ENCODE measurements at regions not wholly inside any gene's neighbourhood (a gene's known extent, or its start where the extent isn't known, plus 50 kb on each side); places are given as distances from the start of the nearest gene placed in this dataset.

GRCh38 chr6:50124572-50124971 lies 74.8 kb upstream of the DEFB112 start:
- no peaks in the 10 kb centered on the region for H3K36me3 ChIP-seq (ENCODE audit: insufficient read depth, low read length, poor library complexity, severe bottlenecking)
- ChIA-PET CTCF (no interaction called here), POLR2A (ENCODE audit: low non-redundant PET) (no interaction called here)
- DNase-seq (ENCODE audit: low spot score): no peak
- H3K4me3 ChIP-seq (ENCODE audit: low read depth, low read length, poor library complexity, severe bottlenecking): no peak overlapping the region
- BruUV-seq (replicated peaks): no TSS peak
- H3K27me3 ChIP-seq (replicated peaks; ENCODE audit: insufficient read depth, low read depth, low read length, poor library complexity): peaks cover 8% of the 10 kb centered on the region
- H3K27ac ChIP-seq (ENCODE audit: low read depth, low read length, poor library complexity, severe bottlenecking): no peak overlapping the region
- H3K9me3 ChIP-seq (ENCODE audit: low read depth, low read length, poor library complexity, severe bottlenecking): no peaks in the 10 kb centered on the region
- H3K4me1 ChIP-seq (ENCODE audit: insufficient read depth, low read length, poor library complexity, severe bottlenecking): no peaks in the 10 kb centered on the region
- no peak for TF ChIP-seq EZH2 (IDR thresholded peaks at IDR 0.05; ENCODE audit: borderline replicate concordance, low read depth, low read length, poor library complexity, severe bottlenecking)
- no peak for TF ChIP-seq CTCF (conservative IDR thresholded peaks at IDR 0.05; ENCODE audit: low read depth, low read length)
- intact Hi-C loops (cut with micrococcal nuclease; ENCODE audit: unreplicated experiment): no loop called here

GRCh38 chr6:50128420-50129005 lies 78.8 kb upstream of the DEFB112 start:
- peak; percentile 65 for TF ChIP-seq CTCF (conservative IDR thresholded peaks at IDR 0.05; ENCODE audit: low read depth, low read length)
- no peak for TF ChIP-seq EZH2 (IDR thresholded peaks at IDR 0.05; ENCODE audit: borderline replicate concordance, low read depth, low read length, poor library complexity, severe bottlenecking)
- no peak overlapping the region for H3K4me3 ChIP-seq (ENCODE audit: low read depth, low read length, poor library complexity, severe bottlenecking)
- H3K9me3 ChIP-seq (ENCODE audit: low read depth, low read length, poor library complexity, severe bottlenecking): no peaks in the 10 kb centered on the region
- no peaks in the 10 kb centered on the region for H3K4me1 ChIP-seq (ENCODE audit: insufficient read depth, low read length, poor library complexity, severe bottlenecking)
- CTCF ChIA-PET: interaction anchor here (0.6 kb wide), 1 partner anchor 472 kb away, joined by 3 read pairs; no protein-coding TSS in a partner anchor
- DNase-seq (ENCODE audit: low spot score): peak; percentile 19
- no peak overlapping the region for H3K27ac ChIP-seq (ENCODE audit: low read depth, low read length, poor library complexity, severe bottlenecking)
- peaks cover 25% of the 10 kb centered on the region for H3K27me3 ChIP-seq (replicated peaks; ENCODE audit: insufficient read depth, low read depth, low read length, poor library complexity)
- POLR2A ChIA-PET (ENCODE audit: low non-redundant PET): no interaction called here
- intact Hi-C loops (cut with micrococcal nuclease; ENCODE audit: unreplicated experiment): loop anchor here (1.0 to 5.0 kb wide), 2 partner anchors 474 to 664 kb away; no protein-coding TSS in a partner anchor
- no TSS peak for BruUV-seq (replicated peaks)
- no peaks in the 10 kb centered on the region for H3K36me3 ChIP-seq (ENCODE audit: insufficient read depth, low read length, poor library complexity, severe bottlenecking)

GRCh38 chr6:50135968-50136367 lies 86.2 kb upstream of the DEFB112 start:
- CTCF ChIA-PET: no interaction called here
- TF ChIP-seq EZH2 (IDR thresholded peaks at IDR 0.05; ENCODE audit: borderline replicate concordance, low read depth, low read length, poor library complexity, severe bottlenecking): no peak
- no peak for TF ChIP-seq CTCF (conservative IDR thresholded peaks at IDR 0.05; ENCODE audit: low read depth, low read length)

More at GRCh38 chr6:50135968-50136367, 86.2 kb upstream of the DEFB112 start:
- no peak for DNase-seq (ENCODE audit: low spot score)
- intact Hi-C loops (cut with micrococcal nuclease; ENCODE audit: unreplicated experiment): no loop called here
- no peaks in the 10 kb centered on the region for H3K4me1 ChIP-seq (ENCODE audit: insufficient read depth, low read length, poor library complexity, severe bottlenecking)
- no peaks in the 10 kb centered on the region for H3K9me3 ChIP-seq (ENCODE audit: low read depth, low read length, poor library complexity, severe bottlenecking)
- no peak overlapping the region for H3K27ac ChIP-seq (ENCODE audit: low read depth, low read length, poor library complexity, severe bottlenecking)
- H3K36me3 ChIP-seq (ENCODE audit: insufficient read depth, low read length, poor library complexity, severe bottlenecking): no peaks in the 10 kb centered on the region
- peaks cover 8% of the 10 kb centered on the region for H3K27me3 ChIP-seq (replicated peaks; ENCODE audit: insufficient read depth, low read depth, low read length, poor library complexity)
- BruUV-seq (replicated peaks): no TSS peak
- POLR2A ChIA-PET (ENCODE audit: low non-redundant PET): no interaction called here
- H3K4me3 ChIP-seq (ENCODE audit: low read depth, low read length, poor library complexity, severe bottlenecking): no peak overlapping the region

Data from A673 (cell line).